H1 (cell line): ENCODE measurements at regions not wholly inside any gene's neighbourhood (a gene's known extent, or its start where the extent isn't known, plus 50 kb on each side); places are given as distances from the start of the nearest gene placed in this dataset.

Source experiments
- CBX8 ChIP-seq: fragments of 300-800, 300-1000 bp; sonication (generic); IDR thresholded peaks from 2 replicates; pipeline ENCODE4 v1.7.1; 2016; ENCODE audit warnings: low read depth, low read length, borderline replicate concordance

DNA sequence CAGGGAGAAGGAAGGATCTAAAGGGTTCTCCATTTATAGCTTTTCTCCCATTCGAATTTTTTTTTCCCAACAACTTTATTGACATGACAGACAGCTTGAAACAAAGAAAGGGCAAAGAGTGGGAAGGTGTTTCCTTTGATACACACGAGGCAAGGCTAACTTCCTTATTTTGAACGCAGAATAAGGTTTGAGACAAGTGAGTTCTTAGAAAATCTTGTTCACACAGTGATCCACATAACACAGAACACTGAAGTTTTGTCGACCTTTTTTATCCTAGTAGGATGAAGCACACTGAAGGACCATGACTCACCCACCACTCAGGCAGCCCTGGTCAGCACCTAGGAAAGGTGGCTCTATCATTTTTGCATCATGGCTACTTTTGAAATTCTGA lies 425.8 kb upstream of the MDFIC2 start (continued):
- TF ChIP-seq CBX8, result no peak
- TF ChIP-seq, all 59 proteins: peak for 0
